ENCODE measurements at regions not wholly inside any gene's neighbourhood (a gene's known extent, or its start where the extent isn't known, plus 50 kb on each side); places are given as distances from the start of the nearest gene placed in this dataset.

- DNase-seq (ENCODE audit: insufficient read length, low spot score), result no peak
- TF ChIP-seq, protein P1, sequence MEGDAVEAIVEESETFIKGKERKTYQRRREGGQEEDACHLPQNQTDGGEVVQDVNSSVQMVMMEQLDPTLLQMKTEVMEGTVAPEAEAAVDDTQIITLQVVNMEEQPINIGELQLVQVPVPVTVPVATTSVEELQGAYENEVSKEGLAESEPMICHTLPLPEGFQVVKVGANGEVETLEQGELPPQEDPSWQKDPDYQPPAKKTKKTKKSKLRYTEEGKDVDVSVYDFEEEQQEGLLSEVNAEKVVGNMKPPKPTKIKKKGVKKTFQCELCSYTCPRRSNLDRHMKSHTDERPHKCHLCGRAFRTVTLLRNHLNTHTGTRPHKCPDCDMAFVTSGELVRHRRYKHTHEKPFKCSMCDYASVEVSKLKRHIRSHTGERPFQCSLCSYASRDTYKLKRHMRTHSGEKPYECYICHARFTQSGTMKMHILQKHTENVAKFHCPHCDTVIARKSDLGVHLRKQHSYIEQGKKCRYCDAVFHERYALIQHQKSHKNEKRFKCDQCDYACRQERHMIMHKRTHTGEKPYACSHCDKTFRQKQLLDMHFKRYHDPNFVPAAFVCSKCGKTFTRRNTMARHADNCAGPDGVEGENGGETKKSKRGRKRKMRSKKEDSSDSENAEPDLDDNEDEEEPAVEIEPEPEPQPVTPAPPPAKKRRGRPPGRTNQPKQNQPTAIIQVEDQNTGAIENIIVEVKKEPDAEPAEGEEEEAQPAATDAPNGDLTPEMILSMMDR (IDR thresholded peaks at IDR 0.05; ENCODE audit: insufficient read depth, missing control alignments), result no peak
- no peak for FAIRE-seq
These were observed 191.9 kb upstream of the LINGO1 start for GRCh38 chr15:77824361-77825251.

DNA sequence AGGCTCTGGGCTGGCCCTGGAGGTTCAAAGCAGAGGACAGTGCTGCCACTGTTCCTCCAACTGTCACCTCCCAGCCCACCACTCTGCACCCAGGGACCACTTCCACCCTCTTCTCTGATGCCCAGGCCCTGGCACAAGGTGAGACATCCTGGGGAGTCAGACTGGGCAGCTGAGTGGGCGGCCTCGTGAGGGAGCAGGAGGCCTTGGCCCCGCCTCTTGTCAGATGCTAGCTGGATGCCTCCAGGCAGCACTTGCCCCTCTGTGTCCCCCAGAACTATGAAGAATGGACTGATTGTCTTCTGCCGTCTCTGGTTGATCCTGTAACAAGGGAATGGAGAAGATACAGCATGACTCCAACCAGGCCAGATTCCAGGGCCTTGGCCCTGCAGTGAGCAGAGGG lies 191.0 kb upstream of the LINGO1 start:
- no peak for DNase-seq (ENCODE audit: insufficient read length, low spot score)
- TF ChIP-seq, protein P1 (IDR thresholded peaks at IDR 0.05; ENCODE audit: insufficient read depth, missing control alignments), result no peak
- no peak for FAIRE-seq

- TF ChIP-seq, protein P1 (IDR thresholded peaks at IDR 0.05; ENCODE audit: insufficient read depth, missing control alignments), result no peak
- DNase-seq (ENCODE audit: insufficient read length, low spot score) (no peak), FAIRE-seq (no peak)
These were observed 190.0 kb upstream of the LINGO1 start for GRCh38 chr15:77822631-77823230.

GRCh38 chr15:77821959-77822256 lies 189.2 kb upstream of the LINGO1 start:
- DNase-seq (ENCODE audit: insufficient read length, low spot score) (no peak), FAIRE-seq (no peak)
- TF ChIP-seq, protein P1 (IDR thresholded peaks at IDR 0.05; ENCODE audit: insufficient read depth, missing control alignments), result no peak

GRCh38 chr15:77821188-77821958 lies 188.7 kb upstream of the LINGO1 start:
- TF ChIP-seq, protein P1 (IDR thresholded peaks at IDR 0.05; ENCODE audit: insufficient read depth, missing control alignments), result peak; percentile 83
- no peak for FAIRE-seq
- peak; percentile 55 for DNase-seq (ENCODE audit: insufficient read length, low spot score)

DNA sequence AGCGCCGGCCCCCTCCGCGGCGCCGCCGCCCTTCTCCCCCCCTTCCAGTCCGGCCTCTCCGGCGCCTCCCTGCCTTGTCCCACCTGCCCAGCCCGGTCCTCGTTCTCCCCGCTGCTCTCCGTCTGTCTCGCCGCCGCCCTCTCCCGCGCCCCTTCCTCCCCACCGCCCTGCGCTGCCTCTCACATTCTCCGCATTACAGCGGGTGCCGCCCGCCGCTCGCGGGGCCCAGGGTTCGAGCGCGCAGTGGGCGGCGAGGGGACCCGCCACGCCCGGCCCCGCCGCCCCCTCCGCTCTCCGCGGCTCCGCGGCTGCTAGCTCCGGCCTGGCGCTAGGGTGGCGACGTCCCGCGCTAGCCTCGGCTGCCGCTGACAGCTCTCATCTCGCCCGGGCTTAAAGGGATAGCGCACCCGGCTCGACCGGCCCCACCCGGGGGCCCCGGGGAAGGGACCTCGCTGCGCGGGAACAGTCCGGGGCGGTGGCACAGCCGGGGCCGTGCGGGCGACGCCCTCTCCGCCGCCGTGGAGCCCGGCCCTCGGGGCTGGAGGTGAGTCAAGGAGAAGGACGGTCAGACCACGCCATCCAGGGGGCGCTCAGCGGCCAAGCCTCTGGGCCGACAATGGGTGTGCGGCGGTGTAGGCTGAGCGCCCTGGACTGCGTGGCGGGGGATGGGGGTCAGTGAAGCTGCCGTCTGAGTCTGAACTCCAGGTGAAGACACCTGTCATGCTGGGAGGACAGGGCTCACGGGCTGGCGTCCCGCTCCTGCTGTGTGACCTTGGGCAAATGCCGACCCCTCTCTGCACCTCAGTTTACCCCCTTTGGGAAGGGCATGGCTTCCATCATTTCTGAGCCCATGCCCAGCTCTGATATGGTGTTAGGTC lies 187.4 kb upstream of the LINGO1 start:
- TF ChIP-seq, protein P1 (IDR thresholded peaks at IDR 0.05; ENCODE audit: insufficient read depth, missing control alignments), result peak; percentile 27
- DNase-seq (ENCODE audit: insufficient read length, low spot score), result no peak
- FAIRE-seq, result no peak

Measured in D721Med (cell line).